ENCODE measurements at regions not wholly inside any gene's neighbourhood (a gene's known extent, or its start where the extent isn't known, plus 50 kb on each side); places are given as distances from the start of the nearest gene placed in this dataset.
"Not testable (repeated sequence)": the region's sequence is repeated elsewhere in the genome, so short reads cannot be mapped to it uniquely, and the experiment has no call there.

GRCh38 chr7:104956753-104957450 lies 57.1 kb upstream of the KMT2E start:
- peak overlapping the region; percentile 74 for H3K27ac ChIP-seq (ENCODE audit: low read depth, low read length)

DNA sequence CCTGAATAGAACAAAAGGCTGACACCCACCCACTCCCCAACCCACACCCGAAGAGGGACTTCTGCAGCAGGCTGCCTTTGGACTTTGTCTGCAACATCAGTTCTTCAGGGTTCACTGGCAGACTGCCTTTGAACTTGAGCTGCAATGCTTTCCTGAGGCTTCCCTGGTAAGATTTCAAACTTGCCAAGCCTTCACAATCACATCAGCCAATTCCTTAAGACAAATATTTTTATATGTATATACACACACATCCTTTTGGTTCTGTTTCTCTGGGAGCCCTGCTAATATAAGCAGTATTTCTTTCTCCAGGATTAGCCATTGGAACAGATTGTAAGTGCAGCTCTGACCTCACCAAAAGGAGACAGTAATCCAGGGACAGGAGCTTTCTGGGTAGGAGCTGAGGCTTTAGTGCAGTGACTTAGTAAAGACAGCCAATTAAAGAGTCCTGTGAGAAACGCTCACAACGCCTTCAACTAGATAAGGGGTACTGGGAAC lies 55.6 kb upstream of the KMT2E start:
- peak overlapping the region; percentile 79 for H3K27ac ChIP-seq (ENCODE audit: low read depth, low read length)
- POLR2A ChIA-PET = interaction anchor here (0.5 to 1.3 kb wide), 3 partner anchors 11 to 14 kb away, joined by 3 to 4 read pairs (median 3); no protein-coding TSS in a partner anchor
- no peak overlapping the region for H3K4me3 ChIP-seq (ENCODE audit: low read depth, low read length)
- TF ChIP-seq, protein P1, sequence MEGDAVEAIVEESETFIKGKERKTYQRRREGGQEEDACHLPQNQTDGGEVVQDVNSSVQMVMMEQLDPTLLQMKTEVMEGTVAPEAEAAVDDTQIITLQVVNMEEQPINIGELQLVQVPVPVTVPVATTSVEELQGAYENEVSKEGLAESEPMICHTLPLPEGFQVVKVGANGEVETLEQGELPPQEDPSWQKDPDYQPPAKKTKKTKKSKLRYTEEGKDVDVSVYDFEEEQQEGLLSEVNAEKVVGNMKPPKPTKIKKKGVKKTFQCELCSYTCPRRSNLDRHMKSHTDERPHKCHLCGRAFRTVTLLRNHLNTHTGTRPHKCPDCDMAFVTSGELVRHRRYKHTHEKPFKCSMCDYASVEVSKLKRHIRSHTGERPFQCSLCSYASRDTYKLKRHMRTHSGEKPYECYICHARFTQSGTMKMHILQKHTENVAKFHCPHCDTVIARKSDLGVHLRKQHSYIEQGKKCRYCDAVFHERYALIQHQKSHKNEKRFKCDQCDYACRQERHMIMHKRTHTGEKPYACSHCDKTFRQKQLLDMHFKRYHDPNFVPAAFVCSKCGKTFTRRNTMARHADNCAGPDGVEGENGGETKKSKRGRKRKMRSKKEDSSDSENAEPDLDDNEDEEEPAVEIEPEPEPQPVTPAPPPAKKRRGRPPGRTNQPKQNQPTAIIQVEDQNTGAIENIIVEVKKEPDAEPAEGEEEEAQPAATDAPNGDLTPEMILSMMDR (IDR thresholded peaks at IDR 0.05; ENCODE audit: low read depth, low read length) = no peak
- H3K27me3 ChIP-seq (ENCODE audit: control insufficient read depth, insufficient read depth, low read length) = no peaks in the 10 kb centered on the region
- no peak for DNase-seq (ENCODE audit: low read depth, low spot score)
- CTCF ChIA-PET = interaction anchor here (1.6 kb wide), 1 partner anchor 23 kb away, joined by 7 read pairs; no protein-coding TSS in a partner anchor
- no peaks in the 10 kb centered on the region for H3K9me3 ChIP-seq (ENCODE audit: control insufficient read depth, insufficient read depth, low read length)

More at GRCh38 chr7:104956753-104957450, 57.1 kb upstream of the KMT2E start:
- ChIA-PET POLR2A (interaction anchor here (0.6 to 1.0 kb wide), 5 partner anchors 10 to 59 kb away, joined by 3 to 6 read pairs (median 3); no protein-coding TSS in a partner anchor), CTCF (interaction anchor here (2.8 kb wide), 1 partner anchor 25 kb away, joined by 12 read pairs; no protein-coding TSS in a partner anchor)
- TF ChIP-seq, protein P1 (IDR thresholded peaks at IDR 0.05; ENCODE audit: low read depth, low read length) = no peak
- H3K9me3 ChIP-seq (ENCODE audit: control insufficient read depth, insufficient read depth, low read length) = no peaks in the 10 kb centered on the region
- no peak overlapping the region for H3K4me3 ChIP-seq (ENCODE audit: low read depth, low read length)
- H3K27me3 ChIP-seq (ENCODE audit: control insufficient read depth, insufficient read depth, low read length) = no peaks in the 10 kb centered on the region
- peak; percentile 81 for DNase-seq (ENCODE audit: low read depth, low spot score)

GRCh38 chr7:104959483-104959882 lies 54.5 kb upstream of the KMT2E start:
- H3K27ac ChIP-seq (ENCODE audit: low read depth, low read length); H3K4me3 ChIP-seq (ENCODE audit: low read depth, low read length); POLR2A ChIA-PET; H3K27me3 ChIP-seq (ENCODE audit: control insufficient read depth, insufficient read depth, low read length); H3K9me3 ChIP-seq (ENCODE audit: control insufficient read depth, insufficient read depth, low read length); DNase-seq (ENCODE audit: low read depth, low spot score): not testable (repeated sequence)
- CTCF ChIA-PET = interaction anchor here (1.6 kb wide), 1 partner anchor 22 kb away, joined by 7 read pairs; no protein-coding TSS in a partner anchor

DNA sequence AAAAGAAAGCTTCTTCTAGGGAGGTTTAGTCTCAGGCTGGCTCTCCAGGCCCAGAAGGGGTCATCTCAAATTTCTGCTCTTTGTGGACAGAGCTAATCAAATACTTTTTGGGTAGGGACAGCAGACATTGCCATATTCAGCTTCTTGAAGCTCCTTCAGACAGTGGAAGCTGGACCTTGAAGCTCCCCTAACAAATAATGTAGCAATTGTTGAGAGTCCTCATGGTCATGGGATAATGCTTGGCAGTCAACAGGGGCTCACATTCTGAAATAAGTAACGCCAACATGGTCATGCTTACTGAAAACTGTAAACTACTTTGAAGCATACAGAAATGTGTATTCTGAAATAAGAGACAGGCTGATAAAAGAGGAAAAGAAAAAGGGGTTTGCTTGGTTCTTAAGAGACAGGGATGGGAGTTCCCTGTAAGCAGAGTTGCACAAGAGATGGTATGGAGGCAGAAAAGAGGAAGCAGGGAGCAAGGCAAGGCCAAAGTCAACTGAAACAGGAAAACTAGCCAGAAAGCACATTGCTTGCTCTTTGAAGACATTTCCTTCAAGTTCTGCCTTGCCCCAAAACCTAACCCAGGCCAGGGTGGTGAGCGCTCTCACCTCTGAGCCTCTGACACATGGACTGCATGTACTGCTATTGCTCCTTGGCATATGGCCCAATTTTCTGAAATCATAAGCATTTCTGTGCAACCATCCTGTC lies 53.1 kb upstream of the KMT2E start:
- no peak for DNase-seq (ENCODE audit: low read depth, low spot score)
- ChIA-PET POLR2A (no interaction called here), CTCF (no interaction called here)
- no peak overlapping the region for H3K4me3 ChIP-seq (ENCODE audit: low read depth, low read length)
- H3K27ac ChIP-seq (ENCODE audit: low read depth, low read length) = no peak overlapping the region
- no peaks in the 10 kb centered on the region for H3K27me3 ChIP-seq (ENCODE audit: control insufficient read depth, insufficient read depth, low read length)
- TF ChIP-seq, protein P1 (IDR thresholded peaks at IDR 0.05; ENCODE audit: low read depth, low read length) = no peak
- H3K9me3 ChIP-seq (ENCODE audit: control insufficient read depth, insufficient read depth, low read length) = no peaks in the 10 kb centered on the region

GRCh38 chr7:104961821-104962220 lies 52.2 kb upstream of the KMT2E start:
- H3K9me3 ChIP-seq (ENCODE audit: control insufficient read depth, insufficient read depth, low read length) = no peaks in the 10 kb centered on the region
- TF ChIP-seq, protein P1 (IDR thresholded peaks at IDR 0.05; ENCODE audit: low read depth, low read length) = no peak
- no peak overlapping the region for H3K27ac ChIP-seq (ENCODE audit: low read depth, low read length)
- CTCF ChIA-PET = interaction anchor here (0.6 to 2.0 kb wide), 3 partner anchors 10 to 1900 kb away, joined by 4 to 7 read pairs (median 5); no protein-coding TSS in a partner anchor
- no peak overlapping the region for H3K4me3 ChIP-seq (ENCODE audit: low read depth, low read length)
- no peaks in the 10 kb centered on the region for H3K27me3 ChIP-seq (ENCODE audit: control insufficient read depth, insufficient read depth, low read length)
- DNase-seq (ENCODE audit: low read depth, low spot score) = no peak
- POLR2A ChIA-PET = no interaction called here

All from AG04450 (cell line).